HEK293 (cell line): ENCODE measurements at regions not wholly inside any gene's neighbourhood (a gene's known extent, or its start where the extent isn't known, plus 50 kb on each side); places are given as distances from the start of the nearest gene placed in this dataset.

Experiments used
- CTCF ChIA-PET: fragments of 350-600 bp; formaldehyde crosslinking; extraction: SDS; loops from one replicate; lab custom pipeline; 2021; ENCODE audit warnings: antibody characterized with exemption; lab: Yijun Ruan, JAX
- POLR2A ChIA-PET: fragments of 300-600 bp; formaldehyde crosslinking; extraction: SDS; loops from one replicate; lab custom pipeline; 2020; ENCODE audit warnings: antibody characterized with exemption, inconsistent platforms; lab: Yijun Ruan, JAX
- H3K27ac ChIP-seq: fragments of 200-500 bp; sonication (Bioruptor generic); 2 replicates; pipeline ENCODE4 v1.5.1; 2014; ENCODE audit warnings: low read depth, low read length, control low read depth, inconsistent platforms; ENCODE audit errors: extremely low read depth
- H3K36me3 ChIP-seq, 2 experiments: fragments of 200-500 bp in 1 of 2; sonication (Bioruptor generic) in 1 of 2; 1 replicate in 1 of 2; 2 replicates in 1 of 2; pipeline ENCODE4 v1.5.1; 2014 to 2017; ENCODE audit warnings: inconsistent platforms in 2 of 2, low read length in 2 of 2; ENCODE audit not compliant: control insufficient read depth in 2 of 2, insufficient read depth in 1 of 2
- H3K4me1 ChIP-seq: fragments of 200-500 bp; sonication (Bioruptor generic); 2 replicates; pipeline ENCODE4 v1.5.1; 2014; ENCODE audit warnings: mild to moderate bottlenecking, low read length, inconsistent platforms; ENCODE audit not compliant: control insufficient read depth, insufficient read depth
- H3K4me3 ChIP-seq: 2 replicates; pipeline ENCODE4 v1.5.1; 2011; ENCODE audit warnings: low read depth, mild to moderate bottlenecking, control low read depth, low read length, moderate library complexity
- H3K9me3 ChIP-seq: fragments of 200-500 bp; sonication (Bioruptor generic); 2 replicates; pipeline ENCODE4 v1.5.1; 2014; ENCODE audit warnings: low read depth, low read length, inconsistent platforms; ENCODE audit not compliant: control insufficient read depth, insufficient read depth
- ATF2 ChIP-seq: fragments of 450-650 bp; formaldehyde crosslinking; IDR thresholded peaks from 2 replicates; pipeline ENCODE4 v1.5.1; 2016; ENCODE audit warnings: missing biosample characterization, missing genetic modification characterization, low read depth
- HIC1 ChIP-seq: fragments of 450-650 bp; formaldehyde crosslinking; IDR thresholded peaks from 2 replicates; pipeline ENCODE4 v1.5.1; 2016; ENCODE audit warnings: missing biosample characterization, missing genetic modification characterization
- HOXA7 ChIP-seq: sonication (generic); formaldehyde crosslinking; IDR thresholded peaks from 2 replicates; pipeline ENCODE4 v1.8.1; 2022; ENCODE audit warnings: missing genetic modification reagents, borderline replicate concordance
- SETDB1 ChIP-seq: IDR thresholded peaks from one replicate; pipeline ENCODE4 v1.6.1; 2017; ENCODE audit warnings: mild to moderate bottlenecking, low read length, moderate library complexity, mixed read lengths; ENCODE audit not compliant: insufficient read length
- TRIM28 ChIP-seq: IDR thresholded peaks from 2 replicates; pipeline ENCODE4 v1.6.1; 2011; ENCODE audit warnings: low read length, control low read depth, borderline replicate concordance
- ZNF114 ChIP-seq: fragments of 450-650 bp; formaldehyde crosslinking; IDR thresholded peaks from 2 replicates; pipeline ENCODE4 v1.5.0; 2017; ENCODE audit warnings: missing biosample characterization, missing genetic modification characterization
- ZNF184 ChIP-seq: fragments of 450-650 bp; IDR thresholded peaks from 2 replicates; pipeline ENCODE4 v1.5.1; 2018; ENCODE audit warnings: missing biosample characterization, mild to moderate bottlenecking, missing genetic modification characterization
- ZNF211 ChIP-seq: fragments of 450-650 bp; formaldehyde crosslinking; IDR thresholded peaks from 2 replicates; pipeline ENCODE4 v1.5.1; 2016; ENCODE audit warnings: low read depth, missing biosample characterization, missing genetic modification characterization
- ZNF24 ChIP-seq: fragments of 450-650 bp; formaldehyde crosslinking; IDR thresholded peaks from 2 replicates; pipeline ENCODE4 v1.5.1; 2016; ENCODE audit warnings: missing biosample characterization, missing genetic modification characterization
- ZNF354C ChIP-seq: fragments of 450-650 bp; formaldehyde crosslinking; IDR thresholded peaks from 2 replicates; pipeline ENCODE4 v1.5.1; 2016; ENCODE audit warnings: missing biosample characterization, missing genetic modification characterization, low read depth, borderline replicate concordance
- ZNF398 ChIP-seq: fragments of 450-650 bp; formaldehyde crosslinking; IDR thresholded peaks from 2 replicates; pipeline ENCODE4 v1.5.1; 2017; ENCODE audit warnings: missing biosample characterization, missing genetic modification characterization
- ZNF416 ChIP-seq: fragments of 450-650 bp; formaldehyde crosslinking; IDR thresholded peaks from 2 replicates; pipeline ENCODE4 v1.5.1; 2016; ENCODE audit warnings: missing biosample characterization, missing genetic modification characterization
- ZNF426 ChIP-seq: fragments of 450-650 bp; formaldehyde crosslinking; IDR thresholded peaks from 2 replicates; pipeline ENCODE4 v1.5.1; 2017; ENCODE audit warnings: missing biosample characterization, missing genetic modification characterization, mild to moderate bottlenecking, inconsistent platforms, moderate library complexity
- ZNF560 ChIP-seq: fragments of 450-650 bp; formaldehyde crosslinking; IDR thresholded peaks from 2 replicates; pipeline ENCODE4 v1.5.1; 2017; ENCODE audit warnings: missing biosample characterization, missing genetic modification characterization, borderline replicate concordance
- ZNF654 ChIP-seq: fragments of 450-650 bp; formaldehyde crosslinking; IDR thresholded peaks from 2 replicates; pipeline ENCODE4 v1.5.1; 2016; ENCODE audit warnings: low read depth, missing biosample characterization, missing genetic modification characterization
- ZNF76 ChIP-seq: fragments of 450-650 bp; formaldehyde crosslinking; IDR thresholded peaks from 2 replicates; pipeline ENCODE4; 2016; ENCODE audit warnings: low read depth, missing biosample characterization, missing genetic modification characterization, borderline replicate concordance
- ZSCAN4 ChIP-seq: fragments of 450-650 bp; formaldehyde crosslinking; IDR thresholded peaks from 2 replicates; pipeline ENCODE4 v1.5.1; 2017; ENCODE audit warnings: missing biosample characterization, missing genetic modification characterization

GRCh38 chr13:93003531-93003930 lies 223.1 kb upstream of the GPC6 start:
- TF ChIP-seq ZNF560 (tag by site-specific recombination) (no peak), ZNF24 (tag by site-specific recombination) (no peak), ZNF76 (tag by site-specific recombination) (no peak), ZNF398 (no peak), ZNF114 (tag by site-specific recombination) (no peak), ZNF184 (tag by site-specific recombination) (no peak), HIC1 (tag by site-specific recombination) (no peak), ZNF426 (tag by site-specific recombination) (no peak), HOXA7 (CRISPR knock-in tag) (no peak), ZNF354C (no peak), ZSCAN4 (tag by site-specific recombination) (no peak), ATF2 (tag by site-specific recombination) (no peak)
- TF ChIP-seq, all 188 proteins: peak for 0
- no peaks in the 10 kb centered on the region for H3K4me1 ChIP-seq
- POLR2A ChIA-PET, result no interaction called here
- H3K36me3 ChIP-seq, result no peaks in the 10 kb centered on the region
- H3K9me3 ChIP-seq, result no peaks in the 10 kb centered on the region
- no peak overlapping the region for H3K4me3 ChIP-seq
- no peak overlapping the region for H3K27ac ChIP-seq
- CTCF ChIA-PET, result interaction anchor here (0.5 to 1.4 kb wide), 2 partner anchors 206 to 1715 kb away, joined by 3 to 5 read pairs; no protein-coding TSS in a partner anchor

- no peaks in the 10 kb centered on the region for H3K9me3 ChIP-seq
- ChIA-PET POLR2A (no interaction called here), CTCF (interaction anchor here (0.7 to 1.8 kb wide), 4 partner anchors 82 to 1357 kb away, joined by 3 to 5 read pairs (median 4); no protein-coding TSS in a partner anchor)
- no peak overlapping the region for H3K4me3 ChIP-seq
- no peak for TF ChIP-seq ZNF211 (tag by site-specific recombination)
- TF ChIP-seq ZNF416, result no peak
- peak; percentile 34 for TF ChIP-seq ZNF654 (tag by site-specific recombination)
- no peaks in the 10 kb centered on the region for H3K4me1 ChIP-seq
- no peaks in the 10 kb centered on the region for H3K36me3 ChIP-seq
- H3K27ac ChIP-seq, result no peak overlapping the region
Measured at GRCh38 chr13:93004919-93005318, 221.7 kb upstream of the GPC6 start.

GRCh38 chr13:93007928-93008327 lies 218.7 kb upstream of the GPC6 start:
- POLR2A ChIA-PET, result no interaction called here
- CTCF ChIA-PET, result no interaction called here
- Histone ChIP-seq H3K36me3 (no peaks in the 10 kb centered on the region), H3K4me1 (no peaks in the 10 kb centered on the region), H3K4me3 (no peak overlapping the region), H3K9me3 (no peaks in the 10 kb centered on the region), H3K27ac (no peak overlapping the region)
- TF ChIP-seq TRIM28, result no peak; the same call in 1 of the 2 replicates
- peak; percentile 98 for TF ChIP-seq SETDB1
